ENCODE measurements at regions not wholly inside any gene's neighbourhood (a gene's known extent, or its start where the extent isn't known, plus 50 kb on each side); places are given as distances from the start of the nearest gene placed in this dataset.

DNA sequence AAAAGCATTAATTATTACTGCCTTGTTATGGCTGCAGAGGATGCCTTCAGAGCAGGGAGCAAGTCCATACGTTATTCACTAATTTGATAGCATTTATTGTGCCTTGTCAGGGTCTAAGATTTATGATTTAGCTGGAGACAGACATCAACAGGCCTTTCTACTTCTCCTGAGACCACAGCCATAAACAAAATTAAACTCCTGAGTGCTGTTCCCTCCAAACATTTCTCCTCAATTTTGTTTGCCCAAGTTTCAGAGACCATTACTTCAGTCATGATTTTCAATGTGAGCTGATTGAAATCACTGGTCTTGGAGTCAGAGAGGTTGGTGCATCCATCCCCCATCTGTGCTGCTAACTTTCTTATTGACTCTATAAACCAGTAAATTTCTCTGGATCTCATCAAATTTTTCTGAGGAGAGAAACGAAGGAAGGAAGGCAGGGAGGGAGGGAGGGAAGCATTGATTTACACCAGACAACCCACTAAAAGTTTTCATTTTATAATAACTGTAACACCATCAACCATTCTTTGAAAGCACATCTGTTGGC, 423.6 kb upstream of the CDH11 start:
- DNase-seq (ENCODE audit: low read depth) (no peak), FAIRE-seq (no peak)
- TF ChIP-seq, protein P1, sequence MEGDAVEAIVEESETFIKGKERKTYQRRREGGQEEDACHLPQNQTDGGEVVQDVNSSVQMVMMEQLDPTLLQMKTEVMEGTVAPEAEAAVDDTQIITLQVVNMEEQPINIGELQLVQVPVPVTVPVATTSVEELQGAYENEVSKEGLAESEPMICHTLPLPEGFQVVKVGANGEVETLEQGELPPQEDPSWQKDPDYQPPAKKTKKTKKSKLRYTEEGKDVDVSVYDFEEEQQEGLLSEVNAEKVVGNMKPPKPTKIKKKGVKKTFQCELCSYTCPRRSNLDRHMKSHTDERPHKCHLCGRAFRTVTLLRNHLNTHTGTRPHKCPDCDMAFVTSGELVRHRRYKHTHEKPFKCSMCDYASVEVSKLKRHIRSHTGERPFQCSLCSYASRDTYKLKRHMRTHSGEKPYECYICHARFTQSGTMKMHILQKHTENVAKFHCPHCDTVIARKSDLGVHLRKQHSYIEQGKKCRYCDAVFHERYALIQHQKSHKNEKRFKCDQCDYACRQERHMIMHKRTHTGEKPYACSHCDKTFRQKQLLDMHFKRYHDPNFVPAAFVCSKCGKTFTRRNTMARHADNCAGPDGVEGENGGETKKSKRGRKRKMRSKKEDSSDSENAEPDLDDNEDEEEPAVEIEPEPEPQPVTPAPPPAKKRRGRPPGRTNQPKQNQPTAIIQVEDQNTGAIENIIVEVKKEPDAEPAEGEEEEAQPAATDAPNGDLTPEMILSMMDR (IDR thresholded peaks at IDR 0.05; ENCODE audit: insufficient read depth, low read length, severe bottlenecking): no peak
- H3K4me3 ChIP-seq (ENCODE audit: low read depth, low read length): no peak overlapping the region
- H3K27me3 ChIP-seq (ENCODE audit: control insufficient read depth, insufficient read depth, low read length): no peaks in the 10 kb centered on the region
- no peaks in the 10 kb centered on the region for H3K36me3 ChIP-seq (ENCODE audit: control insufficient read depth, insufficient read depth, low read length)

DNA sequence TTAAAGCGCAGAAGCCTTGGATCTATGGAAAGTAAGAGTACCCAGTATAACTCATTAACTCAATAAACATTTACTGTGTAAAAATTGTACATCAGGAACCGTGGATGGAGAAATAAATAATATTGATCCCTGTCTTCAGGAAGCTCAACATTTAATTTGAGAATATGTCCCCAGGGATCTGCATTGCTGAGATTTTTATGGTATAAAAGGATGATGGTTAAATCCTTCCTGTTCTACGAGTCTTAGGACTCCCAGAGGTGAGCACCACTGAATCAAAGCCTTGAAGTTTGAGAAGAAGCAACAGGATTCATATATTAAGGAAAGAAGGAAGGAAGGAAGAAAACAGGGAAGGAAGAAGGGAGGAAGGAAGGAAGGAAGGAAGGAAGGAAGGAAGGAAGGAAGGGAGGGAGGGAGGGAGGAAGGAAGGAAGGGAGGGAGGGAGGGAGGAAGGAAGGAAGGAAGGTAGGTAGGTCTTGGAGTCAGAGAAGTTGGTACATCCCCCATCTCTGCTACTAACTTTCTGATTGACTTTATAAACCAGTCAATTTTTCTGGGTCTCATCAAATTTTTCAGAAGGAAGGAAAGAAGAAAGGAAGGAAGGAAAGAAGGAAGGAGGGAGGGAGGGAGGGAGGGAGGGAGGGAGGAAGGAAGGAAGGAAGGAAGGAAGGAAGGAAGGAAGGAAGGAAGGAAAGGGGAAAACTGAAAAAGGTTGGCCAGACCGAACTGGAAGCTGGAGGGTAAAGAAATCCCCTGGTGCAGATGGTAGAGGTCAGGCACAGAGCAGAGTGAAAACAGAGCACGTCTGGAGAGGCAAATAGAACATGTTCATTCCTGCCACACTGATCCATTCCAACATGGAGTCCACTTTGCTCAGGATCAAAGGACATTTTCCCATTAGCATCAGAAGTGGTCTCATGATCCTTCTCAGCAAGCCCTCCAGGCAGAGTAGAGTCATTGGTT, 422.2 kb upstream of the CDH11 start:
- H3K36me3 ChIP-seq (ENCODE audit: control insufficient read depth, insufficient read depth, low read length): no peaks in the 10 kb centered on the region
- H3K4me3 ChIP-seq (ENCODE audit: low read depth, low read length): no peak overlapping the region
- DNase-seq (ENCODE audit: low read depth) (no peak), FAIRE-seq (no peak)
- TF ChIP-seq, protein P1 (IDR thresholded peaks at IDR 0.05; ENCODE audit: insufficient read depth, low read length, severe bottlenecking): no peak
- H3K27me3 ChIP-seq (ENCODE audit: control insufficient read depth, insufficient read depth, low read length): no peaks in the 10 kb centered on the region

DNA sequence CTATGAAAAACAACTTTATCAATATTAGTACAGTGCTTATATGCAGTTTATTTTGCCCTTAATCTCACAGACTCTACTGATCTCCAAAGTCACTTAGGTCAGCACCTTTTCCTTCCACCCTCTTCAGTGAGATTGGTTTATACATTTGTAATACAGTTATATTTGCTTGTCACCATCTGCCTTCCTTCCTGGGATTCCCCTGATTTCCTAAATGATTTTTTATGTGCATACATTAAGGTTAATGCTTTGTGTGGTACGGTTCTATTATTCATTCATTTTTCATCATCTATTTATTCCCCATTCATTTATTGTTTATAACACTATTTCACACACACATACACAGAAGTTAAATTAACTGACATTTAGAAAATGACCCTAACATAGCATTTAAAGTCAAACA, 419.8 kb upstream of the CDH11 start:
- no peak for DNase-seq (ENCODE audit: low read depth)
- Histone ChIP-seq H3K36me3 (ENCODE audit: control insufficient read depth, insufficient read depth, low read length) (no peaks in the 10 kb centered on the region), H3K4me3 (ENCODE audit: low read depth, low read length) (no peak overlapping the region), H3K27me3 (ENCODE audit: control insufficient read depth, insufficient read depth, low read length) (no peaks in the 10 kb centered on the region)
- TF ChIP-seq, protein P1 (IDR thresholded peaks at IDR 0.05; ENCODE audit: insufficient read depth, low read length, severe bottlenecking): no peak
- no peak for FAIRE-seq

DNA sequence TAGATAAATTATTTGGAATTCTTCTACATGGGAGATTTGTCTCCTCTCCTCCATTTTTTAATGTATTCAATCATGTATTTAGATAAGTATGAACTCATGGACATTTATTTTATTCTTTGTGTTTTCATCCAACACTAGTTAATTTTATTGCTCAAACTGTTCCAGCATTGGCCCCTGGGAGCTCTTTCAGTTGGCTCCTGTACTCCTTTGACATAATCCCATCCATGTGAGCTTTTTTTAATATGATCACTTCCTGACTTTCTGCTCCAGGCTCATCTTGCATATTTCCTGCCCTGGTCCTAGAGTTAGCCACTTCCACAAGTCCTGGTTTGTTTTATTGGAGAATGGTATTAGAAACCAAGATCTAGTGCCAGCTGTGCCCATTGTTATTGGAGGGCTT, 419.0 kb upstream of the CDH11 start:
- TF ChIP-seq, protein P1 (IDR thresholded peaks at IDR 0.05; ENCODE audit: insufficient read depth, low read length, severe bottlenecking): no peak
- no peaks in the 10 kb centered on the region for H3K27me3 ChIP-seq (ENCODE audit: control insufficient read depth, insufficient read depth, low read length)
- no peak overlapping the region for H3K4me3 ChIP-seq (ENCODE audit: low read depth, low read length)
- no peaks in the 10 kb centered on the region for H3K36me3 ChIP-seq (ENCODE audit: control insufficient read depth, insufficient read depth, low read length)
- DNase-seq (ENCODE audit: low read depth) (no peak), FAIRE-seq (no peak)

DNA sequence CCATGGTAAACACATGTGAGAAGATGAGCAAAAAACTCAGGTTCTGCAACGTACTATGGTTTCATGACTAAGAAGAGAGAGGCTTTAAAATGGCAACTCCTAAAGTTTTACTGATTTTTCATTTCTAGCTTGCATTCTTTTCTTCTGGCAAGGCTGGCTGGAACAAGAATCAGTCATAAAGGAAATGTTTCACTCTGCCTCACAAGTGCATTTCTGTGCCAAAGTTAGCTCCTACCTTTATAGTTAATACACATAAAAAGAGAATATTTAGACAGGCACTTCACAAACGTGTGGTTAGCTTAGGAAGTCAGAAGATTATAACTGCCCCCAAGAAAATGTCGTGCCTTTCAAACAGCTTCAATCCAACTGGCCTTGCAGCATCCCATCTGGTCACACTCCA, 417.1 kb upstream of the CDH11 start:
- Histone ChIP-seq H3K27me3 (ENCODE audit: control insufficient read depth, insufficient read depth, low read length) (no peaks in the 10 kb centered on the region), H3K36me3 (ENCODE audit: control insufficient read depth, insufficient read depth, low read length) (no peaks in the 10 kb centered on the region), H3K4me3 (ENCODE audit: low read depth, low read length) (no peak overlapping the region)
- TF ChIP-seq, protein P1 (IDR thresholded peaks at IDR 0.05; ENCODE audit: insufficient read depth, low read length, severe bottlenecking): no peak
- FAIRE-seq: no peak
- peak; percentile 38 for DNase-seq (ENCODE audit: low read depth)

Measured in bronchial epithelial cell (primary cell).